A549 (cell line): ENCODE measurements at regions not wholly inside any gene's neighbourhood (a gene's known extent, or its start where the extent isn't known, plus 50 kb on each side); places are given as distances from the start of the nearest gene placed in this dataset.
A peak's percentile ranks its signal among the peaks of the same experiment; 100 is the strongest.

Source experiments
- ATAC-seq, 2 experiments: fragments of 200-7000 bp in 1 of 2; fragments of >200 bp in 1 of 2; cut with Nextera tagmentation in 1 of 2; cut with Tn5 transposase in 1 of 2; 3 replicates each; pipeline versions ENCODE4 v1.8.0 to v1.9.1; 2018 to 2020; ENCODE audit warnings: mild to moderate bottlenecking in 1 of 2, moderate library complexity in 1 of 2
- CTCF ChIA-PET: fragments of 300-600 bp; sonication (Branson Sonifier 250); formaldehyde crosslinking; extraction: SDS; loops from one replicate; lab custom pipeline; 2021; ENCODE audit warnings: antibody characterized with exemption, inconsistent platforms; lab: Yijun Ruan, JAX
- POLR2A ChIA-PET: fragments of 350-600 bp; formaldehyde crosslinking; extraction: SDS; loops from one replicate; lab custom pipeline; 2021; ENCODE audit warnings: antibody characterized with exemption, inconsistent platforms; lab: Yijun Ruan, JAX
- DNase-seq, 2 experiments: peaks; one replicate each; pipeline versions ENCODE4 v3.0.0 to v3.0.0-alpha.2; 2011 to 2016; ENCODE audit warnings: low read depth in 1 of 2, low spot score in 1 of 2
- FAIRE-seq: peaks from 2 replicates; lab custom pipeline; 2011; peaks lifted over from hg19 to GRCh38; lab: Jason Lieb, UNC
- H3K27ac ChIP-seq, 2 experiments: fragments of >200 bp; sonication (Bioruptor Twin); formaldehyde crosslinking; 3 replicates each; pipeline ENCODE4 v1.5.1; 2016 to 2017
- H3K4me1 ChIP-seq: fragments of >200 bp; sonication (Bioruptor Twin); formaldehyde crosslinking; 3 replicates; pipeline ENCODE4 v1.6.1; 2016
- H3K4me2 ChIP-seq: fragments of >200 bp; sonication (Bioruptor Twin); formaldehyde crosslinking; 3 replicates; pipeline ENCODE4 v1.6.1; 2016
- H3K4me3 ChIP-seq: fragments of >200 bp; sonication (Bioruptor Twin); formaldehyde crosslinking; 3 replicates; pipeline ENCODE4 v1.5.1; 2016
- H3K9me3 ChIP-seq: fragments of >200 bp; sonication (Bioruptor Twin); formaldehyde crosslinking; 3 replicates; pipeline ENCODE4 v1.6.1; 2016
- BCL3 ChIP-seq: fragments of >200 bp; sonication (Bioruptor Twin); formaldehyde crosslinking; IDR thresholded peaks from 3 replicates; pipeline ENCODE4 v1.6.1; 2016
- CBX8 ChIP-seq: fragments of 200-600 bp; sonication (generic); IDR thresholded peaks from 2 replicates; pipeline ENCODE4 v1.6.1; 2016
- E2F6 ChIP-seq: IDR thresholded peaks from 2 replicates; pipeline ENCODE4 v1.6.1; 2012; ENCODE audit warnings: low read depth, borderline replicate concordance
- EHF ChIP-seq: fragments of 250-450 bp; sonication (Bioruptor Pico); IDR thresholded peaks from 2 replicates; pipeline ENCODE4 v1.5.0; 2020; ENCODE audit warnings: mild to moderate bottlenecking
- EP300 ChIP-seq, 2 experiments: fragments of >200 bp; sonication (Bioruptor Twin); formaldehyde crosslinking; IDR thresholded peaks; 2 replicates in 1 of 2; 3 replicates in 1 of 2; pipeline ENCODE4 v1.6.1; 2016 to 2017
- FOSL2 ChIP-seq, 2 experiments: fragments of 450-650 bp in 1 of 2; fragments of >200 bp in 1 of 2; sonication (Bioruptor Twin) in 1 of 2; formaldehyde crosslinking; IDR thresholded peaks; 2 replicates each; pipeline versions ENCODE4 v1.5.0 to v1.6.1; 2016 to 2020; ENCODE audit warnings: mild to moderate bottlenecking in 1 of 2, moderate library complexity in 1 of 2
- HEYL ChIP-seq: fragments of 250-450 bp; sonication (Bioruptor Pico); IDR thresholded peaks from 2 replicates; pipeline ENCODE4 v1.8.0; 2021; ENCODE audit warnings: mild to moderate bottlenecking, moderate library complexity
- HMGXB4 ChIP-seq: fragments of 250-450 bp; sonication (Bioruptor Pico); IDR thresholded peaks from 2 replicates; pipeline ENCODE4 v1.5.0; 2021; ENCODE audit warnings: mild to moderate bottlenecking, moderate library complexity, borderline replicate concordance
- HOXA7 ChIP-seq: fragments of 250-450 bp; sonication (Bioruptor Pico); IDR thresholded peaks from 2 replicates; pipeline ENCODE4 v1.5.0; 2020; ENCODE audit warnings: mild to moderate bottlenecking, moderate library complexity
- HOXB5 ChIP-seq: fragments of 250-450 bp; sonication (Bioruptor Pico); IDR thresholded peaks from 2 replicates; pipeline ENCODE4 v1.5.0; 2020; ENCODE audit warnings: mild to moderate bottlenecking, moderate library complexity
- JUN ChIP-seq, 2 experiments: fragments of >200 bp; sonication (Bioruptor Twin); formaldehyde crosslinking; IDR thresholded peaks; 2 replicates in 1 of 2; 3 replicates in 1 of 2; pipeline ENCODE4 v1.6.1; 2016 to 2017
- JUNB ChIP-seq: fragments of >200 bp; sonication (Bioruptor Twin); formaldehyde crosslinking; IDR thresholded peaks from 2 replicates; pipeline ENCODE4 v1.6.1; 2016
- MAX ChIP-seq: IDR thresholded peaks from 2 replicates; pipeline ENCODE4 v1.6.1; 2012
- MAZ ChIP-seq: fragments of 150-350 bp; IDR thresholded peaks from 2 replicates; pipeline ENCODE4 v1.6.1; 2014; ENCODE audit warnings: antibody characterized with exemption, low read depth, low read length, borderline replicate concordance
- MYC ChIP-seq: IDR thresholded peaks from 2 replicates; pipeline ENCODE4 v1.6.1; 2012; ENCODE audit warnings: mild to moderate bottlenecking, inconsistent platforms, low read length, improper control_type of control experiment, borderline replicate concordance
- PHF8 ChIP-seq: fragments of 200-600 bp; sonication (generic); IDR thresholded peaks from 2 replicates; pipeline ENCODE4 v1.6.1; 2016; ENCODE audit warnings: low read depth, mild to moderate bottlenecking, antibody characterized with exemption, moderate library complexity, borderline replicate concordance
- POLR2A ChIP-seq: IDR thresholded peaks from 2 replicates; pipeline ENCODE4 v1.6.1; 2012; ENCODE audit warnings: mild to moderate bottlenecking, low read length
- POLR2AphosphoS2 ChIP-seq: conservative IDR thresholded peaks from 2 replicates; pipeline ENCODE4 v1.6.1; 2012; ENCODE audit warnings: low read length, improper control_type of control experiment, inconsistent platforms
- RAD21 ChIP-seq, 2 experiments: fragments of >200 bp in 1 of 2; sonication (Bioruptor Twin) in 1 of 2; formaldehyde crosslinking in 1 of 2; IDR thresholded peaks in 1 of 2; conservative IDR thresholded peaks in 1 of 2; 2 replicates in 1 of 2; 3 replicates in 1 of 2; pipeline ENCODE4 v1.6.1; 2012 to 2018; ENCODE audit warnings: inconsistent platforms in 1 of 2
- RARB ChIP-seq: fragments of 250-450 bp; sonication (Bioruptor Pico); IDR thresholded peaks from 2 replicates; pipeline ENCODE4 v1.8.0; 2021; ENCODE audit warnings: mild to moderate bottlenecking, moderate library complexity
- RCOR1 ChIP-seq: fragments of 150-350 bp; IDR thresholded peaks from 2 replicates; pipeline ENCODE4 v1.6.1; 2014; ENCODE audit warnings: antibody characterized with exemption, low read length, low read depth
- RFX5 ChIP-seq: fragments of 450-650 bp; IDR thresholded peaks from 2 replicates; pipeline ENCODE4 v1.7.1; 2014; ENCODE audit warnings: antibody characterized with exemption, mild to moderate bottlenecking, moderate library complexity
- RNF2 ChIP-seq: fragments of 200-600 bp; sonication (generic); IDR thresholded peaks from 2 replicates; pipeline ENCODE4 v1.6.1; 2016; ENCODE audit warnings: low read depth, mild to moderate bottlenecking, antibody characterized with exemption, moderate library complexity, borderline replicate concordance
- USF2 ChIP-seq: fragments of 450-650 bp; IDR thresholded peaks from 2 replicates; pipeline ENCODE4 v1.6.1; 2014; ENCODE audit warnings: antibody characterized with exemption
- ZC3H11A ChIP-seq: fragments of 450-650 bp; IDR thresholded peaks from 2 replicates; pipeline ENCODE4 v1.6.1; 2014; ENCODE audit warnings: antibody characterized with exemption, mild to moderate bottlenecking
- ZFP36 ChIP-seq: fragments of 450-650 bp; IDR thresholded peaks from 2 replicates; pipeline ENCODE4 v1.6.1; 2014; ENCODE audit warnings: borderline replicate concordance; ENCODE audit not compliant: partially characterized antibody
- ZSCAN20 ChIP-seq: fragments of 250-450 bp; sonication (Bioruptor Pico); IDR thresholded peaks from 2 replicates; pipeline ENCODE4 v1.8.0; 2022; ENCODE audit warnings: mild to moderate bottlenecking, moderate library complexity
- WGBS: methylation state at CpG from one replicate; pipeline ENCODE4 v1.1.6; 2017; ENCODE audit errors: missing lambda C conversion rate; 5-methylcytosine and 5-hydroxymethylcytosine counted together

- TF ChIP-seq CBX8 (no peak), POLR2A (no peak), ZC3H11A (no peak), EHF (CRISPR knock-in tag) (no peak), ZSCAN20 (CRISPR knock-in tag) (no peak), HMGXB4 (CRISPR knock-in tag) (no peak), RARB (CRISPR knock-in tag) (no peak), JUNB (no peak), RCOR1 (no peak), PHF8 (no peak), USF2 (no peak), POLR2AphosphoS2 (no peak), BCL3 (no peak), RAD21 (conservative IDR thresholded peaks at IDR 0.05 in 1 of 2, IDR thresholded peaks at IDR 0.05 in 1 of 2) (no peak), FOSL2 (IDR thresholded peaks at IDR 0.05) (no peak), FOSL2 (CRISPR knock-in tag; IDR thresholded peaks at IDR 0.05) (no peak), HEYL (CRISPR knock-in tag) (no peak), E2F6 (no peak), MAZ (no peak), ZFP36 (no peak)
- H3K27ac ChIP-seq, result peak overlapping the region in 1 of 2 experiments; percentile 67; a peak in 4 of 6 replicates
- H3K4me2 ChIP-seq, result no peak overlapping the region
- H3K4me1 ChIP-seq, result peaks cover 30% of the 10 kb centered on the region
- DNase-seq, result no peak
- FAIRE-seq, result no peak
- no peak overlapping the region for H3K4me3 ChIP-seq
- POLR2A ChIA-PET, result no interaction called here
- CTCF ChIA-PET, result interaction anchor here (1.5 kb wide), 1 partner anchor 14 kb away, joined by 3 read pairs; no protein-coding TSS in a partner anchor
- no peaks in the 10 kb centered on the region for H3K9me3 ChIP-seq
- no peak for ATAC-seq
- 93% methylated on average over 10 of the region's 10 CpGs for WGBS
Measured at GRCh38 chr1:58852731-58853485, 69.1 kb upstream of the JUN start.

GRCh38 chr1:58854576-58854975 lies 70.7 kb upstream of the JUN start:
- FAIRE-seq, result no peak
- Histone ChIP-seq H3K4me3 (no peak overlapping the region), H3K27ac (peak overlapping the region in 1 of 2 experiments; percentile 56; a peak in 2 of 6 replicates), H3K9me3 (no peaks in the 10 kb centered on the region), H3K4me2 (no peak overlapping the region), H3K4me1 (peaks cover 26% of the 10 kb centered on the region)
- ChIA-PET CTCF (interaction anchor here (0.7 to 1.6 kb wide), 3 partner anchors 13 to 294 kb away, joined by 3 to 5 read pairs (median 3); partner anchors contain the start of gene JUN), POLR2A (no interaction called here)
- no peak for ATAC-seq
- DNase-seq, result no peak
- 75% methylated on average over 2 of the region's 2 CpGs for WGBS
- TF ChIP-seq RNF2, result no peak
- TF ChIP-seq HMGXB4 (CRISPR knock-in tag), result no peak
- TF ChIP-seq HOXA7, result no peak
- no peak for TF ChIP-seq RFX5
- TF ChIP-seq PHF8, result no peak
- no peak for TF ChIP-seq JUN (IDR thresholded peaks at IDR 0.05)
- TF ChIP-seq MAX, result no peak
- no peak for TF ChIP-seq MYC
- no peak for TF ChIP-seq JUNB
- TF ChIP-seq POLR2A, result no peak
- no peak for TF ChIP-seq MAZ
- TF ChIP-seq EP300 (IDR thresholded peaks at IDR 0.05), result no peak
- no peak for TF ChIP-seq RCOR1
- TF ChIP-seq HOXB5, result no peak
- TF ChIP-seq, all 56 proteins: peak for 0
